Heart right ventricle (tissue), 16 donors: ENCODE measurements at regions not wholly inside any gene's neighbourhood (a gene's known extent, or its start where the extent isn't known, plus 50 kb on each side); places are given as distances from the start of the nearest gene placed in this dataset.

Source experiments
- ATAC-seq, 8 donors: fragments of 200-7000 bp; cut with Tn5 transposase; one replicate each; pipeline ENCODE4 v1.9.1; 2020; ENCODE audit warnings: mild to moderate bottlenecking in 8 of 8, moderate library complexity in 8 of 8, moderate number of reproducible peaks in 1 of 8
- DNase-seq, 2 donors: peaks; one replicate each; pipeline ENCODE4 v3.0.0-alpha.2; 2020
- H3K27ac ChIP-seq, 10 donors: fragments of 200-600 bp; sonication (generic) in 2 of 10; one replicate each; pipeline versions ENCODE4 v1.5.0 to v1.8.0; 2020 to 2022; ENCODE audit warnings: mild to moderate bottlenecking in 3 of 10
- H3K27me3 ChIP-seq, 7 donors: fragments of 200-600 bp; one replicate each; pipeline ENCODE4 v1.8.0; 2021 to 2022; ENCODE audit warnings: mild to moderate bottlenecking in 2 of 7
- H3K36me3 ChIP-seq, 9 donors: fragments of 200-600 bp; sonication (generic) in 1 of 9; one replicate each; pipeline versions ENCODE4 v1.5.0 to v1.8.0; 2020 to 2022; ENCODE audit warnings: mild to moderate bottlenecking in 2 of 9
- H3K4me1 ChIP-seq, 9 donors: fragments of 200-600 bp; sonication (generic) in 1 of 9; one replicate each; pipeline versions ENCODE4 v1.5.0 to v1.8.0; 2020 to 2022; ENCODE audit warnings: mild to moderate bottlenecking in 4 of 9
- H3K4me3 ChIP-seq, 10 donors: fragments of 200-600 bp; sonication (generic) in 2 of 10; one replicate each; pipeline versions ENCODE4 v1.5.0 to v1.8.0; 2020 to 2022; ENCODE audit warnings: mild to moderate bottlenecking in 7 of 10, moderate library complexity in 2 of 10
- H3K9me3 ChIP-seq, 11 donors: fragments of 200-600 bp in 10 of 11; sonication (generic) in 2 of 11; one replicate each; pipeline versions ENCODE4 v1.5.0 to v1.8.0; 2013 to 2022; ENCODE audit warnings: mild to moderate bottlenecking in 2 of 11, control low read depth in 1 of 11, moderate library complexity in 1 of 11
- CTCF ChIP-seq, 9 donors: fragments of 200-600 bp; sonication (generic) in 2 of 9; IDR thresholded peaks; one replicate each; pipeline versions ENCODE4 v1.5.0 to v1.8.0; 2021 to 2022; ENCODE audit warnings: antibody characterized with exemption in 9 of 9, mild to moderate bottlenecking in 5 of 9, moderate library complexity in 1 of 9
- WGBS, 2 donors: extraction: QIAGEN DNeasy Blood & Tissue Kit; methylation state at CpG; one replicate each; pipeline ENCODE4 v1.1.7; 2013; ENCODE audit warnings: inconsistent platforms in 1 of 2; 5-methylcytosine and 5-hydroxymethylcytosine counted together
- intact Hi-C, 10 donors: fragments of 100-400 bp; cut with DNase I; formaldehyde crosslinking; loops; one replicate each; pipeline versions ENCODE4 v1.11.1 to v1.14.2; 2022
- donor health status: Arrhythmogenic right ventricular cardiomyopathy.
- donor health status: ischemic (EF 13 %, LVEDD 7.1; RV severe dilation, severe dysfunction).
- donor health status: healthy with polysubstance abuse.
- donor health status: DM: no; HTN: yes; CAD: no.
- donor health status: DM: no; HTN: no; CAD: no.
- donor health status: ischemic (EF 25% LVEDD 6.9; RV normal size, moderate dysfunction).
- donor health status: ischemic (EF 25% LVEDD 5.7; RV mildly dilated, moderate dysfunction).
- donor health status: healthy.
- donor health status: DM: yes; HTN: yes; CAD: no.
- donor health status: Ischemic cardiomyopathy.
- donor health status: ischemic (EF 35%, LVEDD 5.7; RV mildly dilated, moderate dysfunction).
- donor health status: nonischemic (EF 11% LVEDD 7.7; RV severe dilation, severe dysfunction).
- donor health status: DM: yes; HTN: yes; CAD: no.
- donor health status: PGD.
- donor health status: ischemic (EF 29% LVEDD 5.4; RV normal size, mild dysfunction).
- donor health status: nonischemic (EF 23%, LVEDD 6.1; RV moderate dilation, normal function).

GRCh38 chr2:149652526-149652925 is 65.0 kb upstream of the MMADHC start:
- H3K9me3 ChIP-seq = peaks cover 0 to 5% (median 0%) of the 10 kb centered on the region in 11 donors
- no peaks in the 10 kb centered on the region for H3K27me3 ChIP-seq
- H3K4me3 ChIP-seq = no peak overlapping the region
- H3K27ac ChIP-seq = no peak overlapping the region
- no peak for TF ChIP-seq CTCF (IDR thresholded peaks at IDR 0.05)
- DNase-seq (no peak), ATAC-seq (no peak)
- WGBS, 2 donors = 50 to 55% methylated on average over 3 of the region's 3 CpGs
- no peaks in the 10 kb centered on the region for H3K4me1 ChIP-seq
- H3K36me3 ChIP-seq = no peaks in the 10 kb centered on the region
- intact Hi-C loops = no loop called here

- no peak for DNase-seq
- H3K27me3 ChIP-seq = no peaks in the 10 kb centered on the region
- ATAC-seq = no peak
- intact Hi-C loops = no loop called here
- no peak for TF ChIP-seq CTCF (IDR thresholded peaks at IDR 0.05)
- H3K36me3 ChIP-seq = no peaks in the 10 kb centered on the region
- H3K4me3 ChIP-seq = no peak overlapping the region
- H3K4me1 ChIP-seq = no peaks in the 10 kb centered on the region
- peaks cover 0 to 5% (median 0%) of the 10 kb centered on the region in 11 donors for H3K9me3 ChIP-seq
- WGBS, 2 donors = 93 to 95% methylated on average over 6 of the region's 6 CpGs
- H3K27ac ChIP-seq = no peak overlapping the region
Observed at GRCh38 chr2:149651229-149651628, 63.7 kb upstream of the MMADHC start.

GRCh38 chr2:149650006-149650405 is 62.4 kb upstream of the MMADHC start:
- no peak overlapping the region for H3K4me3 ChIP-seq
- H3K27ac ChIP-seq = no peak overlapping the region
- TF ChIP-seq CTCF (IDR thresholded peaks at IDR 0.05) = no peak
- H3K9me3 ChIP-seq = no peaks in the 10 kb centered on the region
- DNase-seq = no peak
- no peaks in the 10 kb centered on the region for H3K4me1 ChIP-seq
- H3K36me3 ChIP-seq = no peaks in the 10 kb centered on the region
- no peak for ATAC-seq
- 60 to 92% methylated on average over 1 of the region's 1 CpG for WGBS, 2 donors
- intact Hi-C loops = no loop called here
- H3K27me3 ChIP-seq = no peaks in the 10 kb centered on the region

GRCh38 chr2:149648282-149649030 is 60.9 kb upstream of the MMADHC start:
- Histone ChIP-seq H3K4me3 (no peak overlapping the region), H3K9me3 (no peaks in the 10 kb centered on the region), H3K4me1 (no peaks in the 10 kb centered on the region), H3K36me3 (no peaks in the 10 kb centered on the region), H3K27me3 (no peaks in the 10 kb centered on the region), H3K27ac (peak overlapping the region in 3 of 10 donors; percentile 3 to 24 (median 17))
- WGBS, 2 donors = 39 to 46% methylated on average over 3 of the region's 3 CpGs
- no peak for TF ChIP-seq CTCF (IDR thresholded peaks at IDR 0.05)
- DNase-seq (peak in 1 of 2 donors; percentile 19), ATAC-seq (peak; percentile 78 to 97 (median 86))
- intact Hi-C loops = no loop called here
